ENCODE measurements at regions not wholly inside any gene's neighbourhood (a gene's known extent, or its start where the extent isn't known, plus 50 kb on each side); places are given as distances from the start of the nearest gene placed in this dataset.

- no peak for ATAC-seq
- TF ChIP-seq ISL1 (CRISPR knock-in tag; IDR thresholded peaks at IDR 0.05) (no peak), PPARA (CRISPR knock-in tag; IDR thresholded peaks at IDR 0.05; ENCODE audit: borderline replicate concordance) (no peak), SNAI2 (CRISPR knock-in tag; IDR thresholded peaks at IDR 0.05) (no peak), ZNF565 (CRISPR knock-in tag; conservative IDR thresholded peaks at IDR 0.05; ENCODE audit: low read depth) (no peak), TCF4 (CRISPR knock-in tag; IDR thresholded peaks at IDR 0.05; ENCODE audit: borderline replicate concordance) (no peak), CREB5 (CRISPR knock-in tag; IDR thresholded peaks at IDR 0.05; ENCODE audit: low read depth) (no peak), TOX (CRISPR knock-in tag; IDR thresholded peaks at IDR 0.05; ENCODE audit: borderline replicate concordance) (no peak), TSHZ2 (CRISPR knock-in tag; IDR thresholded peaks at IDR 0.05) (no peak), BACH2 (CRISPR knock-in tag; IDR thresholded peaks at IDR 0.05; ENCODE audit: borderline replicate concordance) (no peak), ZFP30 (CRISPR knock-in tag; IDR thresholded peaks at IDR 0.05) (no peak), ZNF70 (CRISPR knock-in tag; IDR thresholded peaks at IDR 0.05) (no peak), ZFP3 (CRISPR knock-in tag; IDR thresholded peaks at IDR 0.05) (no peak), ESRRG (CRISPR knock-in tag; IDR thresholded peaks at IDR 0.05) (no peak), GLIS3 (CRISPR knock-in tag; IDR thresholded peaks at IDR 0.05) (no peak), ZNF8 (CRISPR knock-in tag; IDR thresholded peaks at IDR 0.05) (no peak), ARNTL (CRISPR knock-in tag; IDR thresholded peaks at IDR 0.05; ENCODE audit: borderline replicate concordance, low read depth) (no peak), CSRNP3 (CRISPR knock-in tag; IDR thresholded peaks at IDR 0.05) (no peak), CSDC2 (CRISPR knock-in tag; IDR thresholded peaks at IDR 0.05) (no peak), POU6F1 (CRISPR knock-in tag; IDR thresholded peaks at IDR 0.05; ENCODE audit: borderline replicate concordance, low read depth) (no peak), OSR1 (CRISPR knock-in tag; IDR thresholded peaks at IDR 0.05) (no peak)
Measured at GRCh38 chr18:29882620-29883019, 1159.9 kb downstream of the DSC3 start.

- ATAC-seq = no peak
- TF ChIP-seq ZFP30 (CRISPR knock-in tag; IDR thresholded peaks at IDR 0.05) (no peak), ZNF8 (CRISPR knock-in tag; IDR thresholded peaks at IDR 0.05) (no peak), ZC3H10 (CRISPR knock-in tag; IDR thresholded peaks at IDR 0.05) (no peak), ZNF70 (CRISPR knock-in tag; IDR thresholded peaks at IDR 0.05) (no peak), CREB5 (CRISPR knock-in tag; IDR thresholded peaks at IDR 0.05; ENCODE audit: low read depth) (no peak), OSR1 (CRISPR knock-in tag; IDR thresholded peaks at IDR 0.05) (no peak), TOX (CRISPR knock-in tag; IDR thresholded peaks at IDR 0.05; ENCODE audit: borderline replicate concordance) (no peak), TSHZ2 (CRISPR knock-in tag; IDR thresholded peaks at IDR 0.05) (no peak), CSDC2 (CRISPR knock-in tag; IDR thresholded peaks at IDR 0.05) (no peak), PPARA (CRISPR knock-in tag; IDR thresholded peaks at IDR 0.05; ENCODE audit: borderline replicate concordance) (no peak), ZNF565 (CRISPR knock-in tag; conservative IDR thresholded peaks at IDR 0.05; ENCODE audit: low read depth) (no peak), PATZ1 (CRISPR knock-in tag; IDR thresholded peaks at IDR 0.05; ENCODE audit: borderline replicate concordance) (no peak), POU6F1 (CRISPR knock-in tag; IDR thresholded peaks at IDR 0.05; ENCODE audit: borderline replicate concordance, low read depth) (no peak), BACH2 (CRISPR knock-in tag; IDR thresholded peaks at IDR 0.05; ENCODE audit: borderline replicate concordance) (no peak), ISL1 (CRISPR knock-in tag; IDR thresholded peaks at IDR 0.05) (no peak)
Measured at GRCh38 chr18:29879763-29880162, 1162.8 kb downstream of the DSC3 start.

Measured in SK-N-SH treated with all-trans-retinoic acid at 6 μM for 48 hours (cell line).